Large intestine (tissue), 3 donors: ENCODE measurements at regions not wholly inside any gene's neighbourhood (a gene's known extent, or its start where the extent isn't known, plus 50 kb on each side); places are given as distances from the start of the nearest gene placed in this dataset.
A peak's percentile ranks its signal among the peaks of the same experiment; 100 is the strongest.

Experiments used
- DNase-seq, 2 donors: peaks; one replicate each; pipeline versions ENCODE4 v3.0.0 to v3.0.0-alpha.2; 2013
- H3K27ac ChIP-seq: one replicate; pipeline ENCODE4 v1.5.1; 2013; ENCODE audit warnings: low read length
- H3K27me3 ChIP-seq: 2 replicates; pipeline ENCODE4 v1.6.1; 2013; ENCODE audit warnings: low read length; ENCODE audit not compliant: control insufficient read depth, insufficient read depth
- H3K36me3 ChIP-seq: 2 replicates; pipeline ENCODE4 v1.6.1; 2013; ENCODE audit warnings: low read length; ENCODE audit not compliant: control insufficient read depth, insufficient read depth
- H3K4me1 ChIP-seq: one replicate; pipeline ENCODE4 v1.6.1; 2013; ENCODE audit warnings: low read length; ENCODE audit not compliant: control insufficient read depth, insufficient read depth
- H3K4me3 ChIP-seq: one replicate; pipeline ENCODE4 v1.5.1; 2013; ENCODE audit warnings: low read length
- H3K9me3 ChIP-seq: one replicate; pipeline ENCODE4 v1.6.1; 2013; ENCODE audit warnings: mild to moderate bottlenecking, low read depth, low read length, moderate library complexity; ENCODE audit not compliant: control insufficient read depth
- WGBS: methylation state at CpG from one replicate; pipeline ENCODE4 v1.1.5; 2013; ENCODE audit warnings: low lambda C conversion rate; ENCODE audit not compliant: insufficient coverage; 5-methylcytosine and 5-hydroxymethylcytosine counted together

DNA sequence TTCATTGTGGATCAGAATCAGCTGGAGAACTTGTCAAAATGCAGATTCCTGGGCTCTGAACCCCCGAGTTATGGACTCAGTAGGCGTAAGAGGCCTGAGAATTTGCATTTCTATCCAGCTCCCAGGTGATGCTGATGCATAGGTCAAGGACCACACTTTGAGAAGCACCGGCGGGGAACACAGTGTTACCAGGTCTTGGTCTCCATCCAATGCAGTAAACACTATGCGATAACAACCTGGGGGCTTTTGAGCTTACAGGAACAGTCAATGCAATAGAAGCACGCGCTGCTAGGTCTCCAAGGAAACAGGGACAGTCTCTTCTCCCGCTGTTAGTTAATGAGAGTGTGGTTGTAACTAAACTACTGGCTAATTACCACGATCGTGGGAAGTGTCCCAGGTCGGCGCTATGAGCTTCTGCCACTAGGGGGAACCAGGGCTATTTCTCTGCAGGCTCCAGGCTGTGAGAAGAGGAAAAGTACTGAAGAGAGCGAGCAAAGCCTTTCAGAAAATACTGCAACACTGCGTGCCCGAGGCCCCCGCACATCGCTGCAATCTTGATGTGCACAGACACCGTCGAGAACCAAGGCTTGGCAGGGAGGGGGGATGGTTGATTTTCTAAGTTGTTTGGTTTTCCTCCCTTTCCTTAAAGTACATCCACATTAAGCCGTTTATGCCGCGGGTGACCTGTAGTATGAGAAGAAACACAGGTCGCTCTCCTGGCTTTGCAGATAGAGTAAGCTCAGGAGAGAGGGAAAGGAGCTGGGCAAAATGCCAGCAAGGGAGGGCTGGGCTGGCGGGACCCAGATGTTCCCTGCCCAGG lies 52.0 kb upstream of the KCNA1 start:
- H3K9me3 ChIP-seq, result no peaks in the 10 kb centered on the region
- no peak overlapping the region for H3K4me3 ChIP-seq
- no peak overlapping the region for H3K27ac ChIP-seq
- peaks cover 51% of the 10 kb centered on the region for H3K27me3 ChIP-seq
- no CpG with 5 or more reads among the region's 24 CpGs for WGBS
- H3K4me1 ChIP-seq, result peaks cover 4% of the 10 kb centered on the region
- peak; percentile 50 to 59 for DNase-seq
- H3K36me3 ChIP-seq, result no peaks in the 10 kb centered on the region

DNA sequence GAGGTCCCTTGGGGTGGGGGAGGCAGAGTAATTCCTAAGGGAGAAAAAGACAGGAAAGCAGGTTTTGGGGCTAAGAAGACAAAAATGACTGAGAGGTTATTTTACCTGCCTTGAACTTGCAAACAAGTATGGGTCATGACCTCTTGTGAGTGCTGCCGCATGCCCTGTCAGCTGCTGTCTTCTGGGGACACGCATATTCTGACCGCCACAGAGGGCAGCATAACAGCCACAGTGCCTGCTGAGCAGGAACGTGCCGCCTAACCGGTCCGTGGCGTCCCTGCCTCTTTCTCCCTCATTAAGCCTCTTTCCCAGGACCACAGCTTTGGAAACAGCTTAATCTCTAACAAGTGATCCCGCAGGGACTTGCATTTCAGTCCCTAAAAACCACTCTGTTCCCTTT lies 51.3 kb upstream of the KCNA1 start:
- H3K9me3 ChIP-seq, result no peaks in the 10 kb centered on the region
- DNase-seq, result peak in 1 of 2 donors; percentile 12
- H3K27me3 ChIP-seq, result peaks cover 56% of the 10 kb centered on the region
- peaks cover 4% of the 10 kb centered on the region for H3K4me1 ChIP-seq
- no peaks in the 10 kb centered on the region for H3K36me3 ChIP-seq
- no peak overlapping the region for H3K27ac ChIP-seq
- no CpG with 5 or more reads among the region's 9 CpGs for WGBS
- H3K4me3 ChIP-seq, result no peak overlapping the region

DNA sequence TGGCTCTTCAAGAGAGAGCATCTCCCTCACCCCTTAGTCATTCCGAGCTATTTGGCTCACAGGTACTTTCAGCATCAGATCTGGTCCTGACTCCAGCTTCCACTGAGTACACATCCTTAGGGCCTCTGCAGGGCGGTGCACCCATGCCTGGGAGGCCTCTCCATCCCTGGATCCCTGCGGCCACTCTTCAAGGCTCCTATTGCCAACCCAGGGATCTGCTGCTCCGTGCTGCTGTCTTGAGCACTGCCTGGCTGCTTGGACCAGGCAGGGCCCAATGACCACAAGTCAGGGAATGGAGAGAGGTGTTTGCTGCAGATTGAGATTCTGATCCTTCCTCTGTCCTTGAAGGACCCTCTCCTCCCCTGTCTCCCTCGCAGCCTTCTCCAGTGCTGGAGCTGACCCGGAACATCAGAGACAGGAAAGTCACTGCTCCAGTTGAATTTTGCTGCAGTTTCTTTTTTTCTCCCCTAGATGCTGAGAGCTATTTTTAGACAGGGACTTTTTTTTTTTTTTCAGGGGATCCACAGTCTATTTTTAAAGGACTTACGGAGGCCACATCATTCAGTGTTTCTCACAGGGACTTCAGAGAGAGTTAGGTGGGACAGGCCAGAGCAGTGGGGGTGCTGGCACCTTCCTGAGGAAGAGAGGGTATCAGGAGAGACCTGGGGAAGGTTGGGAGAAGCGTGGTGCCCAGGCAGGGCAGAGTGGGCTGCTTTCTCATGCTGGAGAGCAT lies 50.1 kb upstream of the KCNA1 start:
- Histone ChIP-seq H3K4me1 (peaks cover 4% of the 10 kb centered on the region), H3K27me3 (peaks cover 64% of the 10 kb centered on the region), H3K36me3 (no peaks in the 10 kb centered on the region), H3K9me3 (no peaks in the 10 kb centered on the region), H3K4me3 (no peak overlapping the region), H3K27ac (no peak overlapping the region)
- 80% methylated on average over 1 of the region's 8 CpGs for WGBS
- peak in 1 of 2 donors; percentile 9 for DNase-seq
